ENCODE measurements at regions not wholly inside any gene's neighbourhood (a gene's known extent, or its start where the extent isn't known, plus 50 kb on each side); places are given as distances from the start of the nearest gene placed in this dataset.

DNA sequence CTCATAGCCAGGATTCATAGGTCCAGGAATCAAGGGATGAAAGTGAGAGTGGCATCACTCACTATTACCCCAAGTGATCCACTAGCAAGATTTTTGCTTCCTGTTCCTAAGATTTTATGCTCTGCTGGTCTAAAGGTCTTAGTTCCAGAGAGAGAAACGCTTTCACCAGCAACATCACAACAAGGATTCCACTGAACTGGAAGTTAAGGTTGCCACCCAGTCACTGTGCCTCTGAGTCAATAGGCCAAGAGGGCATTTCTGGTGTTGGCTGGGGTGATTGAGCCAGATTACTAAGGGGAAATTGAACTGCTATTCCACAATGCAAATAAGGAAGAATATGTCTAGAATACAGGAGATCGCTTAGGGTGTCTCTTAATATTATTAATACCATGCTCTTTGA, 142.5 kb upstream of the ARID2 start:
- DNase-seq (ENCODE audit: low read depth, low spot score), result no peak

GRCh38 chr12:45587877-45588533, 141.5 kb upstream of the ARID2 start:
- DNase-seq (ENCODE audit: low read depth, low spot score), result no peak

- no peak for DNase-seq (ENCODE audit: low read depth, low spot score)
Measured at GRCh38 chr12:45590646-45591045, 138.9 kb upstream of the ARID2 start.

GRCh38 chr12:45591635-45592034, 137.9 kb upstream of the ARID2 start:
- no peak for DNase-seq (ENCODE audit: low read depth, low spot score)

DNA sequence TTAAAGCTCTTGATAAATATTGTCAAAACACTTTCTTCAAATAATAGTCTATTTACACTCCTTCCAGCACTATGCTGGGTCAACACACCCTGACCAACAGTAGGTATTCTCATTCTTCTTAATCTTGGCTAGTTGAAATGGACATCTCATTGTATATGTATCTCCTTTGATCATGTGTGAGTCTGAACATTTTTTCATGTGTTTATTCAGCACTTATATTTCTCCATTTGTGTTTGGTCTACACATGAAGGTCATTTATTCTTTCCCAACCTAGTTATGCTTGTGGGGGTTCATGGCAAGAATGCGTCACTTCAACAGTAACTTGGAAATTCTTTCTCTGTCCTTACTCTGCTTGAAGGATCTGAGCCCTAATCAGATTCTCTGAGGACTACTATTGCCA, 133.1 kb upstream of the ARID2 start:
- DNase-seq (ENCODE audit: low read depth, low spot score), result no peak

DNA sequence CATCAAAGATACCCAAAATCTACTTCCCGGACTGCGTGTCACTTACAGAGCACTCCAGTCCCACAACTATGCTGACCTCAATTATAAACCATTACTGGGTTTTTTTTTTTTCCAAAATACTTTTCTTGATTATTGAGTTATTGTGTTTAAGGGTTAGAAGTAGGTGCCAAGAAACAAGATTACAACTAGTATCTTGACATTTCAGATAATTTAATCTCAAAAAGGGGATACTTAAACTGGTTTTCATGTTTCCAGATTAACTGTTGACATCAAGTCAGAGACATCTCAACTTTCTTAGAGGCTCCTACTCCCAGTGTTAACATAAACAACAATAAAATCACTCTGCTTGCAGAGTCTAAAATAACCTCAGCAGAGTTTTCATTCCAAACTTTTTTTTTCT, 131.2 kb upstream of the ARID2 start:
- DNase-seq (ENCODE audit: low read depth, low spot score), result no peak

- DNase-seq (ENCODE audit: low read depth, low spot score), result no peak
Measured at GRCh38 chr12:45598761-45599160, 130.7 kb upstream of the ARID2 start.

DNA sequence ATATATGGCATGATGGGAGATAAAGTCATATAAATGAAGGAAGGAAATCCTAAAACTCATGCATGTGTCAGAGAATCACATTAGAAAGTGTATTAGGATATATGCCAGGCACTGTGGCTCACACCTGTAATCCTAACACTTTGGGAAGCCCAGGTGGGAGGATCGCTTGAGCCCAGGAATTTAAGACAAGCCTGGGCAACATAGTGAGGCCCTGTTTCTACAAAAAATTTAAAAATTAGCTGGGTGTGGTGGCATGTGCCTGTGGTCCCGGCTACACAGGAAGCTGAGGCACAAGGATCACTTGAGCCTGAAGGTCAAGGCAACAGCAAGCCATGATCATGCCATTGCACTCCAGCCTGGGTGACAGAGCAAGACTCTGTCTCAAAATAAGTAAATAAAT, 130.3 kb upstream of the ARID2 start:
- DNase-seq (ENCODE audit: low read depth, low spot score), result no peak

GRCh38 chr12:45601390-45601789, 128.1 kb upstream of the ARID2 start:
- DNase-seq (ENCODE audit: low read depth, low spot score), result no peak

- no peak for DNase-seq (ENCODE audit: low read depth, low spot score)
Measured at GRCh38 chr12:45601888-45602287, 127.6 kb upstream of the ARID2 start.

DNA sequence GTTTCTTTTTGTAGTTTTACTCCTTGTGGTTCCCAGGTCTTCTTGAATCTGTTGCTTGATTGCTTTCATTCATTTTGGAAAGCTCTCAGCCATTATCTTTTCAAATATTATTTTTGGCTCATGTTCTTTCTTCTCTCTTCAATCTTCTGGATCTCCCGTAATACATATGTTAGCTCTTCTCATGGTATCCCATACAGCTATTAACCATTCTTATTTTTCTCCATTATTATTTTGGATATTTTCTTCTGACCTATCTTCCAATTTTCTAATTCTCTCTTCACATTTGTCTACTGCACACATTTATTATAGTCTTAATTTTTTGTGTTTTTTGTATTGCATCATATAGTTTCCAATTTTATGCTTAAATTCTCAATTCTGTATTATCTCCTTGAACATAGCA, 123.9 kb upstream of the ARID2 start:
- DNase-seq (ENCODE audit: low read depth, low spot score), result no peak

GRCh38 chr12:45611061-45611460, 118.4 kb upstream of the ARID2 start:
- no peak for DNase-seq (ENCODE audit: low read depth, low spot score)

DNA sequence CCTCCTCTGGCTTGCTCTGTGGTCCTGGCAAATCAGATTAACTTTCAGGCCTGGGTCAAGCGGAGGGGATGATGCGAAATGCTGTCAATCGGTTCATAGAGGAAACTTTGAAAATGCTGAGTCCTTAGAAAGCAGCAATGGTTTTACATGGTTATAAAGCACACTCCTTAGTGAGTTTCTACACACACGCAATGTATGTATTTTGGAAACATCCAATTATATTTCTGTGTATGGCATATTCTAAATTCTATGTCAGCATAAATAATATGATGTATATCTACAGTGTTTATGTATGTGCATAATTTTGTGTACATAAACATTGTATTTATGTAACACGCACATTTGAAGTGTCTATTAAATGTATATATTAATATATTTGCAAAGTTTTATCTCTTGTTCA, 118.0 kb upstream of the ARID2 start:
- DNase-seq (ENCODE audit: low read depth, low spot score), result no peak

GRCh38 chr12:45612044-45612794, 117.3 kb upstream of the ARID2 start:
- no peak for DNase-seq (ENCODE audit: low read depth, low spot score)

GRCh38 chr12:45613296-45613695, 116.2 kb upstream of the ARID2 start:
- no peak for DNase-seq (ENCODE audit: low read depth, low spot score)

GRCh38 chr12:45613855-45614254, 115.7 kb upstream of the ARID2 start:
- DNase-seq (ENCODE audit: low read depth, low spot score), result no peak

- no peak for DNase-seq (ENCODE audit: low read depth, low spot score)
Measured at GRCh38 chr12:45615268-45615667, 114.2 kb upstream of the ARID2 start.

DNA sequence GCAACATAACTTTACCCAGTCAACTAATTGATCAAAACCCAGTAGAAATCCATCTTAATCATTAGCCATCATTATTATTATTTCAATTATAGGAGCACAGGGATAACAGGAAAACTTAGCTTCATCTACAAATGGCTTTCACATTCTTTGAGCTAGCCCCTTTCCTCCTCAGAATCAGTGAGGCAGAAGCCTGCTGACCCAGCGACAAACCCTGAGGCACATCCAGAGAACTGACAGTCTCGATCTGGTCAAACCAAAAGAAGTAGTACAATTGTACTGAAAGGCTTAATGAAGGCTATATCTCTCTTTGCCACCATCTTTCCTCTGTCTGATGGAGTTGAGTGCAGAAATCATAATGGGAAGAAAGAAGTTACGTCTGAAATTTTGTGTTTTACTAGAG, 109.8 kb upstream of the ARID2 start:
- no peak for DNase-seq (ENCODE audit: low read depth, low spot score)

DNA sequence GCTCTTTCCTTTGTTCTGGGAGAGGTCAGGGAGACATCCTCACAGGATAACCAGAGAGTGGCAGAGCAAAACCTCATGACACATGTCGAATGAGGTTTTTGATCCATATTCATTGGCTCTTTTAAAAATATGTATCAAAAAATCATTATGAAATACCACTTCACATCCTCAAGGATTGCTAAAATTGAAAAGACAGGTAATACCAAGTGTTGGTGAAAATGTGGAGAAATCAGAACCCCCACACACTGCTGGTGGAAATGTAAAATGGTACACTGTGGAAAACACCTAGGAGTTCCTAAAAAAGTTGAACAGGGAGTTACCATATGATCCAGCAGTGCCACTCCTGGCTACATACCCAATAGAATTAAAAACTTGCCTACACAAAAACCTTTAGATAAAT, 107.8 kb upstream of the ARID2 start:
- no peak for DNase-seq (ENCODE audit: low read depth, low spot score)

- DNase-seq (ENCODE audit: low read depth, low spot score), result no peak
Measured at GRCh38 chr12:45622210-45622937, 107.1 kb upstream of the ARID2 start.

DNA sequence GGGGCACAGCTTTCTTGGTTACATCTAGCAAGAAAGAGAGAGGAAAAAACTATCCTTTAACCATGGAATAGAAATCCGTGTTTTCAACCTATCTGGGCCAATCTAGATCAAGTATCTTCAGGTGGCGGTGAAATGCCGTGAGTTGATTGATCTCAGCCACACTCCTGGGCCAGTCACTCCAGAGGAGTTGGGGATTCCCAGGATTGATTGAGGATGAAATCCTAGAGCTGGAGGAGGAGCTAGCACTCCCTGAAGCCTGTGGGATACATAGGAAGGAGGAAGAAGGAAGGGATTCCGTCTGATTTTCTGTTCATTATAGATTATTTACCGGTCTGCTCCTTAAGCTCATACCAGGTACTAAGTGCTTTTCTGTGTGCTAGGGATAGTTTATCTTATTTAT, 106.3 kb upstream of the ARID2 start:
- no peak for DNase-seq (ENCODE audit: low read depth, low spot score)

GRCh38 chr12:45623940-45624339, 105.6 kb upstream of the ARID2 start:
- DNase-seq (ENCODE audit: low read depth, low spot score), result no peak

GRCh38 chr12:45626965-45627364, 102.5 kb upstream of the ARID2 start:
- DNase-seq (ENCODE audit: low read depth, low spot score), result no peak
